Esophagus squamous epithelium (tissue), 5 donors: ENCODE measurements at regions not wholly inside any gene's neighbourhood (a gene's known extent, or its start where the extent isn't known, plus 50 kb on each side); places are given as distances from the start of the nearest gene placed in this dataset.

Source experiments
- DNase-seq: peaks from one replicate; lab custom pipeline; 2025; lab: John Stamatoyannopoulos, UW
- H3K27ac ChIP-seq, 4 donors: fragments of 200-600 bp; sonication (generic); one replicate each; pipeline ENCODE4 v1.5.1; 2016 to 2019; ENCODE audit warnings: mild to moderate bottlenecking in 1 of 4
- H3K27me3 ChIP-seq, 4 donors: fragments of 200-600 bp; sonication (generic); 1 replicate in 3 of 4; 2 replicates in 1 of 4; pipeline versions ENCODE4 v1.5.1 to v1.6.0; 2017 to 2021; ENCODE audit warnings: antibody characterized with exemption in 1 of 4
- H3K36me3 ChIP-seq, 3 donors: fragments of 200-600 bp; sonication (generic); one replicate each; pipeline ENCODE4 v1.5.1; 2016 to 2019
- H3K4me1 ChIP-seq, 3 donors: fragments of 200-600 bp; sonication (generic); one replicate each; pipeline ENCODE4 v1.5.1; 2017 to 2019
- H3K4me3 ChIP-seq, 4 donors: fragments of 200-600 bp; sonication (generic); 1 replicate in 3 of 4; 2 replicates in 1 of 4; pipeline ENCODE4 v1.5.1; 2016 to 2019; ENCODE audit warnings: mild to moderate bottlenecking in 2 of 4, moderate library complexity in 1 of 4
- H3K9me3 ChIP-seq, 3 donors: fragments of 200-600 bp; sonication (generic); one replicate each; pipeline ENCODE4 v1.5.1; 2016 to 2019
- POLR2A ChIP-seq, 4 donors: fragments of 450-650 bp; IDR thresholded peaks; one replicate each; pipeline ENCODE4 v1.6.1; 2017; ENCODE audit warnings: antibody characterized with exemption in 4 of 4, mild to moderate bottlenecking in 4 of 4, moderate library complexity in 3 of 4
- WGBS, 2 donors: methylation state at CpG; one replicate each; pipeline ENCODE4 v1.1.5; 2018; 5-methylcytosine and 5-hydroxymethylcytosine counted together
- intact Hi-C: fragments of 100-400 bp; cut with DNase I; formaldehyde crosslinking; loops from one replicate; pipeline ENCODE4 v1.15.0; 2022
- TF ChIP-seq, protein P1 (sequence below), 6 experiments: fragments of 450-650 bp in 4 of 6; fragments of 200-600 bp in 2 of 6; sonication (generic) in 2 of 6; IDR thresholded peaks; one replicate each; pipeline ENCODE4 v1.5.1; 2016 to 2019; ENCODE audit warnings: antibody characterized with exemption in 6 of 6, mild to moderate bottlenecking in 4 of 6, moderate library complexity in 4 of 6
- donor health status: DM: yes; HTN: yes; CAD: no.

DNA sequence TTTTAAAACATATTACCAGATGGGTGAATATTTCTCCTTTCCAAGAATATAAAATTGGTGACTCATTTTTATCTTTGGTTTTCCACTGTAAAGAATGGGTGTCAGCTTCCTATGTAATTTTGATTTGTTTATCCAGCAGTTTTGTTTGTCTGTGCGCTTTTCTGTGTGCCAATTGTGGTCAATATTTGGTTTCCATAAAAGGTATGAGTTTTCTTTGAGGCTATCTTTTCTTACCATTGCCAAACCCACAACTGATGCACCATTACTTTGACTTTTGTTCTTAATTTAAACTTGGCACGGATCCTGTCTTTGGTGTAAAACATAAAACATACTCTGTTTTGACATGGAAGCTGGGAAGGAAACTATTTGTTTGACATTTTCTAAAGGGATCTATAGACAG, 78.8 kb upstream of the NAV3 start:
- intact Hi-C loops = no loop called here
- H3K36me3 ChIP-seq = no peaks in the 10 kb centered on the region
- no peak overlapping the region for H3K27ac ChIP-seq
- no peak for DNase-seq
- 27 to 37% methylated on average over 2 of the region's 2 CpGs for WGBS, 2 donors
- H3K27me3 ChIP-seq = no peaks in the 10 kb centered on the region
- H3K9me3 ChIP-seq = no peaks in the 10 kb centered on the region
- H3K4me1 ChIP-seq = no peaks in the 10 kb centered on the region
- H3K4me3 ChIP-seq = no peak overlapping the region
- no peak for TF ChIP-seq POLR2A (IDR thresholded peaks at IDR 0.05)
- TF ChIP-seq, protein P1, sequence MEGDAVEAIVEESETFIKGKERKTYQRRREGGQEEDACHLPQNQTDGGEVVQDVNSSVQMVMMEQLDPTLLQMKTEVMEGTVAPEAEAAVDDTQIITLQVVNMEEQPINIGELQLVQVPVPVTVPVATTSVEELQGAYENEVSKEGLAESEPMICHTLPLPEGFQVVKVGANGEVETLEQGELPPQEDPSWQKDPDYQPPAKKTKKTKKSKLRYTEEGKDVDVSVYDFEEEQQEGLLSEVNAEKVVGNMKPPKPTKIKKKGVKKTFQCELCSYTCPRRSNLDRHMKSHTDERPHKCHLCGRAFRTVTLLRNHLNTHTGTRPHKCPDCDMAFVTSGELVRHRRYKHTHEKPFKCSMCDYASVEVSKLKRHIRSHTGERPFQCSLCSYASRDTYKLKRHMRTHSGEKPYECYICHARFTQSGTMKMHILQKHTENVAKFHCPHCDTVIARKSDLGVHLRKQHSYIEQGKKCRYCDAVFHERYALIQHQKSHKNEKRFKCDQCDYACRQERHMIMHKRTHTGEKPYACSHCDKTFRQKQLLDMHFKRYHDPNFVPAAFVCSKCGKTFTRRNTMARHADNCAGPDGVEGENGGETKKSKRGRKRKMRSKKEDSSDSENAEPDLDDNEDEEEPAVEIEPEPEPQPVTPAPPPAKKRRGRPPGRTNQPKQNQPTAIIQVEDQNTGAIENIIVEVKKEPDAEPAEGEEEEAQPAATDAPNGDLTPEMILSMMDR (IDR thresholded peaks at IDR 0.05) = no peak

DNA sequence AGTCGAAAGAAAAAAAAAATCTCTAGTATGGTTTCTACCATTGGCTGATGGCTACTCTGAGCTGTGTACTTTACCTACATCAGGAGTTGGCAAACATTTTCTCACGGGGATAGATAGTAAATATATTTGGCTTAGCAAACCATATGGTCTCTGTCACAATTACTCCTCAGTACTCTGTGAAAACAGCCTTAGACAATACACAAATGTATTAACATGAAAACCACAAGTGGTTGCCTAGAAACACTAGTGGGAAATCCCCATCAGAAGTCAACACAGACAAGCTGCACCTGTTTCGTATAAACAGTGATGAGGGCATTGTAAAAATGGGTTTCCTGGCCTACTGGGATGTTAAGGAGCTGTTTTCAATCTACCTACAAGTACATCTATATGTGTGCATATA, 84.6 kb upstream of the NAV3 start:
- intact Hi-C loops = no loop called here
- WGBS, 2 donors = 55 to 59% methylated on average over 3 of the region's 3 CpGs

GRCh38 chr12:77745624-77746023, 85.1 kb upstream of the NAV3 start:
- Histone ChIP-seq H3K27me3 (no peaks in the 10 kb centered on the region), H3K9me3 (no peaks in the 10 kb centered on the region), H3K4me3 (no peak overlapping the region), H3K4me1 (no peaks in the 10 kb centered on the region), H3K27ac (no peak overlapping the region), H3K36me3 (no peaks in the 10 kb centered on the region)
- intact Hi-C loops = no loop called here
- DNase-seq = no peak
- 28 to 29% methylated on average over 1 of the region's 1 CpG for WGBS, 2 donors
- TF ChIP-seq POLR2A (IDR thresholded peaks at IDR 0.05) = no peak

More for the DNA sequence above, 84.6 kb upstream of the NAV3 start:
- Histone ChIP-seq H3K9me3 (no peaks in the 10 kb centered on the region), H3K4me3 (no peak overlapping the region), H3K4me1 (no peaks in the 10 kb centered on the region), H3K27ac (no peak overlapping the region), H3K27me3 (no peaks in the 10 kb centered on the region), H3K36me3 (no peaks in the 10 kb centered on the region)
- no peak for TF ChIP-seq POLR2A (IDR thresholded peaks at IDR 0.05)
- TF ChIP-seq, protein P1 (IDR thresholded peaks at IDR 0.05) = no peak
- no peak for DNase-seq

- H3K27me3 ChIP-seq = no peaks in the 10 kb centered on the region
- no peaks in the 10 kb centered on the region for H3K9me3 ChIP-seq
- intact Hi-C loops = no loop called here
- no peaks in the 10 kb centered on the region for H3K4me1 ChIP-seq
- H3K27ac ChIP-seq = no peak overlapping the region
- H3K4me3 ChIP-seq = no peak overlapping the region
- no peaks in the 10 kb centered on the region for H3K36me3 ChIP-seq
- TF ChIP-seq, protein P1 (IDR thresholded peaks at IDR 0.05) = no peak
- 38 to 56% methylated on average over 1 of the region's 1 CpG for WGBS, 2 donors
- DNase-seq = no peak
Observed at GRCh38 chr12:77742631-77743030, 88.1 kb upstream of the NAV3 start.

GRCh38 chr12:77741974-77742517, 88.6 kb upstream of the NAV3 start:
- no peak overlapping the region for H3K27ac ChIP-seq
- no peak for TF ChIP-seq POLR2A (IDR thresholded peaks at IDR 0.05)
- TF ChIP-seq, protein P1 (IDR thresholded peaks at IDR 0.05) = no peak
- no peak overlapping the region for H3K4me3 ChIP-seq
- no peaks in the 10 kb centered on the region for H3K4me1 ChIP-seq
- WGBS, 2 donors = 87 to 96% methylated on average over 1 of the region's 1 CpG
- H3K36me3 ChIP-seq = no peaks in the 10 kb centered on the region
- H3K27me3 ChIP-seq = no peaks in the 10 kb centered on the region
- no peaks in the 10 kb centered on the region for H3K9me3 ChIP-seq
- intact Hi-C loops = no loop called here
- DNase-seq = no peak
